PC-3 (cell line): ENCODE measurements at regions not wholly inside any gene's neighbourhood (a gene's known extent, or its start where the extent isn't known, plus 50 kb on each side); places are given as distances from the start of the nearest gene placed in this dataset.

Source experiments
- CTCF ChIP-seq: fragments of 300-600 bp; sonication (generic); conservative IDR thresholded peaks from 2 replicates; pipeline ENCODE4 v1.5.1; 2017; ENCODE audit warnings: antibody characterized with exemption, low read depth, mild to moderate bottlenecking, low read length
- EZH2 ChIP-seq: fragments of 300-600 bp; sonication (generic); IDR thresholded peaks from one replicate; pipeline ENCODE4 v1.6.1; 2017; ENCODE audit warnings: antibody characterized with exemption, mild to moderate bottlenecking, low read length; ENCODE audit not compliant: unreplicated experiment
- EZH2phosphoT487 ChIP-seq: fragments of 300-600 bp; sonication (generic); IDR thresholded peaks from 2 replicates; pipeline ENCODE4 v1.6.1; 2018; ENCODE audit warnings: mild to moderate bottlenecking, antibody characterized with exemption, low read length, borderline replicate concordance

GRCh38 chr1:68868606-68869005 lies 371.7 kb upstream of the DEPDC1 start:
- no peak for TF ChIP-seq EZH2
- no peak for TF ChIP-seq CTCF
- TF ChIP-seq EZH2phosphoT487 = no peak
